PC-3 (cell line): ENCODE measurements at regions not wholly inside any gene's neighbourhood (a gene's known extent, or its start where the extent isn't known, plus 50 kb on each side); places are given as distances from the start of the nearest gene placed in this dataset.

ENCODE experiments used
- EZH2 ChIP-seq: fragments of 300-600 bp; sonication (generic); IDR thresholded peaks from one replicate; pipeline ENCODE4 v1.6.1; 2017; ENCODE audit warnings: antibody characterized with exemption, mild to moderate bottlenecking, low read length; ENCODE audit not compliant: unreplicated experiment
- EZH2phosphoT487 ChIP-seq: fragments of 300-600 bp; sonication (generic); IDR thresholded peaks from 2 replicates; pipeline ENCODE4 v1.6.1; 2018; ENCODE audit warnings: mild to moderate bottlenecking, antibody characterized with exemption, low read length, borderline replicate concordance
- TF ChIP-seq, protein P1 (sequence below): fragments of 300-600 bp; sonication (generic); conservative IDR thresholded peaks from 2 replicates; pipeline ENCODE4 v1.5.1; 2017; ENCODE audit warnings: antibody characterized with exemption, low read depth, mild to moderate bottlenecking, low read length

DNA sequence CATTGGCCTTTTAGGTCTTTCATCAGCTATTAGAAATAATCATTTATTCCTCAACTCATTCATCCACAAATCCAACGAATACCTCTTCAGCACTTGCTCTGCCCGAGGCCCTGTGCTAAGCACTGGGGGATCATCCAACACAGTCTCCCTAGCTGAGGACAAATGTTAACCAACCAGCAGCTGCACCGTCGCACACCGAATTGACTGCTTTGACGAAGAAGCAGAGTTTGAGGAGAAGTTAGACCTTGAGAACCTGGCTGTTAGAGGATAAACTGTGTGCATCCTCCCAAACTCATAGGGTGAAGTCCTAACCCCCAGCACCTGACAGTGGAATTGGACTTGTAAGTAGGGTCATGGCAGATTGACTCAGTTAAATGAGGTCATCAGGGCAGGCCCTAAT is 170.9 kb downstream of the USP12 start:
- TF ChIP-seq, protein P1, sequence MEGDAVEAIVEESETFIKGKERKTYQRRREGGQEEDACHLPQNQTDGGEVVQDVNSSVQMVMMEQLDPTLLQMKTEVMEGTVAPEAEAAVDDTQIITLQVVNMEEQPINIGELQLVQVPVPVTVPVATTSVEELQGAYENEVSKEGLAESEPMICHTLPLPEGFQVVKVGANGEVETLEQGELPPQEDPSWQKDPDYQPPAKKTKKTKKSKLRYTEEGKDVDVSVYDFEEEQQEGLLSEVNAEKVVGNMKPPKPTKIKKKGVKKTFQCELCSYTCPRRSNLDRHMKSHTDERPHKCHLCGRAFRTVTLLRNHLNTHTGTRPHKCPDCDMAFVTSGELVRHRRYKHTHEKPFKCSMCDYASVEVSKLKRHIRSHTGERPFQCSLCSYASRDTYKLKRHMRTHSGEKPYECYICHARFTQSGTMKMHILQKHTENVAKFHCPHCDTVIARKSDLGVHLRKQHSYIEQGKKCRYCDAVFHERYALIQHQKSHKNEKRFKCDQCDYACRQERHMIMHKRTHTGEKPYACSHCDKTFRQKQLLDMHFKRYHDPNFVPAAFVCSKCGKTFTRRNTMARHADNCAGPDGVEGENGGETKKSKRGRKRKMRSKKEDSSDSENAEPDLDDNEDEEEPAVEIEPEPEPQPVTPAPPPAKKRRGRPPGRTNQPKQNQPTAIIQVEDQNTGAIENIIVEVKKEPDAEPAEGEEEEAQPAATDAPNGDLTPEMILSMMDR = no peak
- TF ChIP-seq EZH2 = no peak
- TF ChIP-seq EZH2phosphoT487 = no peak
